ENCODE measurements at regions not wholly inside any gene's neighbourhood (a gene's known extent, or its start where the extent isn't known, plus 50 kb on each side); places are given as distances from the start of the nearest gene placed in this dataset.

- no peaks in the 10 kb centered on the region for H3K9me2 ChIP-seq (replicated peaks; ENCODE audit: insufficient read depth, low read length)
- no peak overlapping the region for H3K4me3 ChIP-seq (ENCODE audit: low read length)
- H3K79me2 ChIP-seq (ENCODE audit: low read length) = no peaks in the 10 kb centered on the region
- no peaks in the 10 kb centered on the region for H3K36me3 ChIP-seq (ENCODE audit: insufficient read depth, low read length)
- H4K20me1 ChIP-seq (ENCODE audit: insufficient read depth, low read depth, low read length) = no peaks in the 10 kb centered on the region
- no peak overlapping the region for H3K9ac ChIP-seq (ENCODE audit: low read length)
- no peaks in the 10 kb centered on the region for H3K27me3 ChIP-seq (ENCODE audit: low read length)
- no peak overlapping the region for H3K27ac ChIP-seq (ENCODE audit: low read length)
- no peaks in the 10 kb centered on the region for H3K4me1 ChIP-seq (ENCODE audit: low read length)
- H2AFZ ChIP-seq (ENCODE audit: low read length) = no peak overlapping the region
- H3K4me2 ChIP-seq (ENCODE audit: low read depth, low read length, poor library complexity, severe bottlenecking) = no peak overlapping the region
- no peaks in the 10 kb centered on the region for H3K9me3 ChIP-seq (ENCODE audit: low read length)
- DNase-seq = no peak
Observed at GRCh38 chr4:81754169-81754568, 282.5 kb upstream of the RASGEF1B start.

GRCh38 chr4:81751531-81752289 lies 280.0 kb upstream of the RASGEF1B start:
- no peak overlapping the region for H3K27ac ChIP-seq (ENCODE audit: low read length)
- no peaks in the 10 kb centered on the region for H3K9me3 ChIP-seq (ENCODE audit: low read length)
- H3K4me1 ChIP-seq (ENCODE audit: low read length) = no peaks in the 10 kb centered on the region
- H3K9me2 ChIP-seq (replicated peaks; ENCODE audit: insufficient read depth, low read length) = no peaks in the 10 kb centered on the region
- H3K9ac ChIP-seq (ENCODE audit: low read length) = no peak overlapping the region
- H3K4me3 ChIP-seq (ENCODE audit: low read length) = no peak overlapping the region
- DNase-seq = no peak
- H3K4me2 ChIP-seq (ENCODE audit: low read depth, low read length, poor library complexity, severe bottlenecking) = no peak overlapping the region
- H3K36me3 ChIP-seq (ENCODE audit: insufficient read depth, low read length) = no peaks in the 10 kb centered on the region
- H3K27me3 ChIP-seq (ENCODE audit: low read length) = no peaks in the 10 kb centered on the region
- no peaks in the 10 kb centered on the region for H3K79me2 ChIP-seq (ENCODE audit: low read length)
- H2AFZ ChIP-seq (ENCODE audit: low read length) = no peak overlapping the region
- no peaks in the 10 kb centered on the region for H4K20me1 ChIP-seq (ENCODE audit: insufficient read depth, low read depth, low read length)

- Histone ChIP-seq H3K79me2 (ENCODE audit: low read length) (no peaks in the 10 kb centered on the region), H3K4me1 (ENCODE audit: low read length) (no peaks in the 10 kb centered on the region), H3K36me3 (ENCODE audit: insufficient read depth, low read length) (no peaks in the 10 kb centered on the region), H3K4me3 (ENCODE audit: low read length) (no peak overlapping the region), H3K9me3 (ENCODE audit: low read length) (no peaks in the 10 kb centered on the region), H4K20me1 (ENCODE audit: insufficient read depth, low read depth, low read length) (no peaks in the 10 kb centered on the region), H2AFZ (ENCODE audit: low read length) (no peak overlapping the region), H3K27me3 (ENCODE audit: low read length) (no peaks in the 10 kb centered on the region), H3K4me2 (ENCODE audit: low read depth, low read length, poor library complexity, severe bottlenecking) (no peak overlapping the region), H3K9ac (ENCODE audit: low read length) (no peak overlapping the region), H3K27ac (ENCODE audit: low read length) (no peak overlapping the region), H3K9me2 (replicated peaks; ENCODE audit: insufficient read depth, low read length) (no peaks in the 10 kb centered on the region)
- no peak for DNase-seq
Observed at GRCh38 chr4:81747242-81747930, 275.7 kb upstream of the RASGEF1B start.

- Histone ChIP-seq H3K27me3 (ENCODE audit: low read length) (no peaks in the 10 kb centered on the region), H3K4me2 (ENCODE audit: low read depth, low read length, poor library complexity, severe bottlenecking) (no peak overlapping the region), H3K4me1 (ENCODE audit: low read length) (no peaks in the 10 kb centered on the region), H4K20me1 (ENCODE audit: insufficient read depth, low read depth, low read length) (no peaks in the 10 kb centered on the region), H3K9ac (ENCODE audit: low read length) (no peak overlapping the region), H3K9me2 (replicated peaks; ENCODE audit: insufficient read depth, low read length) (no peaks in the 10 kb centered on the region), H3K79me2 (ENCODE audit: low read length) (no peaks in the 10 kb centered on the region), H3K36me3 (ENCODE audit: insufficient read depth, low read length) (no peaks in the 10 kb centered on the region), H2AFZ (ENCODE audit: low read length) (no peak overlapping the region), H3K27ac (ENCODE audit: low read length) (no peak overlapping the region), H3K9me3 (ENCODE audit: low read length) (no peaks in the 10 kb centered on the region), H3K4me3 (ENCODE audit: low read length) (no peak overlapping the region)
- no peak for DNase-seq
Observed at GRCh38 chr4:81746773-81747172, 275.1 kb upstream of the RASGEF1B start.

- H3K27me3 ChIP-seq (ENCODE audit: low read length) = no peaks in the 10 kb centered on the region
- DNase-seq = no peak
- no peak overlapping the region for H3K4me3 ChIP-seq (ENCODE audit: low read length)
- H3K27ac ChIP-seq (ENCODE audit: low read length) = no peak overlapping the region
- H3K36me3 ChIP-seq (ENCODE audit: insufficient read depth, low read length) = no peaks in the 10 kb centered on the region
- no peaks in the 10 kb centered on the region for H3K79me2 ChIP-seq (ENCODE audit: low read length)
- no peaks in the 10 kb centered on the region for H3K9me2 ChIP-seq (replicated peaks; ENCODE audit: insufficient read depth, low read length)
- H2AFZ ChIP-seq (ENCODE audit: low read length) = no peak overlapping the region
- no peaks in the 10 kb centered on the region for H3K4me1 ChIP-seq (ENCODE audit: low read length)
- no peaks in the 10 kb centered on the region for H3K9me3 ChIP-seq (ENCODE audit: low read length)
- H3K4me2 ChIP-seq (ENCODE audit: low read depth, low read length, poor library complexity, severe bottlenecking) = no peak overlapping the region
- no peak overlapping the region for H3K9ac ChIP-seq (ENCODE audit: low read length)
- no peaks in the 10 kb centered on the region for H4K20me1 ChIP-seq (ENCODE audit: insufficient read depth, low read depth, low read length)
Observed at GRCh38 chr4:81746071-81746470, 274.4 kb upstream of the RASGEF1B start.

- DNase-seq = no peak
- H3K4me3 ChIP-seq (ENCODE audit: low read length) = no peak overlapping the region
- H3K9me2 ChIP-seq (replicated peaks; ENCODE audit: insufficient read depth, low read length) = no peaks in the 10 kb centered on the region
- H3K4me2 ChIP-seq (ENCODE audit: low read depth, low read length, poor library complexity, severe bottlenecking) = no peak overlapping the region
- no peaks in the 10 kb centered on the region for H3K79me2 ChIP-seq (ENCODE audit: low read length)
- no peak overlapping the region for H3K9ac ChIP-seq (ENCODE audit: low read length)
- no peaks in the 10 kb centered on the region for H4K20me1 ChIP-seq (ENCODE audit: insufficient read depth, low read depth, low read length)
- H2AFZ ChIP-seq (ENCODE audit: low read length) = no peak overlapping the region
- H3K27ac ChIP-seq (ENCODE audit: low read length) = no peak overlapping the region
- H3K4me1 ChIP-seq (ENCODE audit: low read length) = no peaks in the 10 kb centered on the region
- H3K9me3 ChIP-seq (ENCODE audit: low read length) = no peaks in the 10 kb centered on the region
- no peaks in the 10 kb centered on the region for H3K36me3 ChIP-seq (ENCODE audit: insufficient read depth, low read length)
- H3K27me3 ChIP-seq (ENCODE audit: low read length) = no peaks in the 10 kb centered on the region
Observed at GRCh38 chr4:81745050-81745449, 273.3 kb upstream of the RASGEF1B start.

- Histone ChIP-seq H3K27me3 (ENCODE audit: low read length) (no peaks in the 10 kb centered on the region), H3K4me1 (ENCODE audit: low read length) (no peaks in the 10 kb centered on the region), H3K9me3 (ENCODE audit: low read length) (no peaks in the 10 kb centered on the region), H2AFZ (ENCODE audit: low read length) (no peak overlapping the region), H3K27ac (ENCODE audit: low read length) (no peak overlapping the region), H3K9me2 (replicated peaks; ENCODE audit: insufficient read depth, low read length) (no peaks in the 10 kb centered on the region), H4K20me1 (ENCODE audit: insufficient read depth, low read depth, low read length) (no peaks in the 10 kb centered on the region), H3K79me2 (ENCODE audit: low read length) (no peaks in the 10 kb centered on the region), H3K4me3 (ENCODE audit: low read length) (no peak overlapping the region), H3K4me2 (ENCODE audit: low read depth, low read length, poor library complexity, severe bottlenecking) (no peak overlapping the region), H3K36me3 (ENCODE audit: insufficient read depth, low read length) (no peaks in the 10 kb centered on the region), H3K9ac (ENCODE audit: low read length) (no peak overlapping the region)
- DNase-seq = no peak
Observed at GRCh38 chr4:81743731-81744435, 272.2 kb upstream of the RASGEF1B start.

- Histone ChIP-seq H3K4me1 (ENCODE audit: low read length) (no peaks in the 10 kb centered on the region), H3K27me3 (ENCODE audit: low read length) (no peaks in the 10 kb centered on the region), H3K27ac (ENCODE audit: low read length) (no peak overlapping the region), H3K79me2 (ENCODE audit: low read length) (no peaks in the 10 kb centered on the region), H3K4me2 (ENCODE audit: low read depth, low read length, poor library complexity, severe bottlenecking) (no peak overlapping the region), H3K9me3 (ENCODE audit: low read length) (no peaks in the 10 kb centered on the region), H2AFZ (ENCODE audit: low read length) (no peak overlapping the region), H3K9ac (ENCODE audit: low read length) (no peak overlapping the region), H3K9me2 (replicated peaks; ENCODE audit: insufficient read depth, low read length) (no peaks in the 10 kb centered on the region), H3K36me3 (ENCODE audit: insufficient read depth, low read length) (no peaks in the 10 kb centered on the region), H4K20me1 (ENCODE audit: insufficient read depth, low read depth, low read length) (no peaks in the 10 kb centered on the region), H3K4me3 (ENCODE audit: low read length) (no peak overlapping the region)
- DNase-seq = no peak
Observed at GRCh38 chr4:81740487-81740886, 268.8 kb upstream of the RASGEF1B start.

Measured in Karpas-422 (cell line).